Tibial nerve (tissue), 4 donors: ENCODE measurements at regions not wholly inside any gene's neighbourhood (a gene's known extent, or its start where the extent isn't known, plus 50 kb on each side); places are given as distances from the start of the nearest gene placed in this dataset.

Experiments
- EP300 ChIP-seq, 2 donors: sonication (generic); formaldehyde crosslinking; IDR thresholded peaks; one replicate each; pipeline ENCODE4 v1.6.1; 2017; ENCODE audit warnings: antibody characterized with exemption in 2 of 2, mild to moderate bottlenecking in 1 of 2
- POLR2A ChIP-seq, 2 donors: fragments of 450-650 bp; IDR thresholded peaks; one replicate each; pipeline ENCODE4 v1.6.1; 2017; ENCODE audit warnings: antibody characterized with exemption in 2 of 2, mild to moderate bottlenecking in 2 of 2, moderate library complexity in 2 of 2
- TF ChIP-seq, protein P1 (sequence below), 5 experiments: fragments of 200-600 bp in 3 of 5; fragments of 450-650 bp in 2 of 5; sonication (generic) in 3 of 5; IDR thresholded peaks; one replicate each; pipeline ENCODE4 v1.5.1; 2016 to 2019; ENCODE audit warnings: antibody characterized with exemption in 5 of 5, mild to moderate bottlenecking in 3 of 5, moderate library complexity in 2 of 5

DNA sequence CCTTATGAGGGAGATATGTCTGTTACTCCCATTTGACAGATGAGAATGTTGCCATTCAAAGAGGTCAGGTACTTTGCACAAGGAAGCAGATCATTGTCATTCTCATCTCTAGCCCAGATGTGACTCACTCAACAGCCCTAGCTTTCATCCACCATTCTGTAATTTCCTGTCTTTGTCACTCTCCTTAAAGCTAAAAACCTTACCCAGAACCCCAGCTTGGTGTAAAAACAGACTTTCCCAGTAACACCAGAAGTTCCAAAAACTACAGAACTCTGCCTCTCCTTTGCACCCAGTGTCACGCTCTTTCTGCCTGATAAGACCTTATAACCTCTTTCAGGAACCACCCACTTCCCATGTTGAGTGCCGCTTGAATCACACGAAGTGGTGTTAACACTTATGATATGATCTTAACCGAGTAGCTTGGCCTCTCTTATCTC, 89.1 kb upstream of the SP4 start:
- no peak for TF ChIP-seq POLR2A (IDR thresholded peaks at IDR 0.05)
- TF ChIP-seq, protein P1, sequence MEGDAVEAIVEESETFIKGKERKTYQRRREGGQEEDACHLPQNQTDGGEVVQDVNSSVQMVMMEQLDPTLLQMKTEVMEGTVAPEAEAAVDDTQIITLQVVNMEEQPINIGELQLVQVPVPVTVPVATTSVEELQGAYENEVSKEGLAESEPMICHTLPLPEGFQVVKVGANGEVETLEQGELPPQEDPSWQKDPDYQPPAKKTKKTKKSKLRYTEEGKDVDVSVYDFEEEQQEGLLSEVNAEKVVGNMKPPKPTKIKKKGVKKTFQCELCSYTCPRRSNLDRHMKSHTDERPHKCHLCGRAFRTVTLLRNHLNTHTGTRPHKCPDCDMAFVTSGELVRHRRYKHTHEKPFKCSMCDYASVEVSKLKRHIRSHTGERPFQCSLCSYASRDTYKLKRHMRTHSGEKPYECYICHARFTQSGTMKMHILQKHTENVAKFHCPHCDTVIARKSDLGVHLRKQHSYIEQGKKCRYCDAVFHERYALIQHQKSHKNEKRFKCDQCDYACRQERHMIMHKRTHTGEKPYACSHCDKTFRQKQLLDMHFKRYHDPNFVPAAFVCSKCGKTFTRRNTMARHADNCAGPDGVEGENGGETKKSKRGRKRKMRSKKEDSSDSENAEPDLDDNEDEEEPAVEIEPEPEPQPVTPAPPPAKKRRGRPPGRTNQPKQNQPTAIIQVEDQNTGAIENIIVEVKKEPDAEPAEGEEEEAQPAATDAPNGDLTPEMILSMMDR (IDR thresholded peaks at IDR 0.05): no peak
- TF ChIP-seq EP300 (IDR thresholded peaks at IDR 0.05): no peak
